ENCODE measurements at regions not wholly inside any gene's neighbourhood (a gene's known extent, or its start where the extent isn't known, plus 50 kb on each side); places are given as distances from the start of the nearest gene placed in this dataset.

GRCh38 chr16:6252541-6252940 is 1080.1 kb upstream of the RBFOX1 start:
- TF ChIP-seq REST (IDR thresholded peaks at IDR 0.05; ENCODE audit: insufficient read depth in 1 of 2, low read depth in 2 of 2, low read length in 2 of 2), result no peak
- TF ChIP-seq TAF1 (IDR thresholded peaks at IDR 0.05; ENCODE audit: borderline replicate concordance, insufficient read depth, low read length), result no peak
